Chondrocyte (in vitro differentiated cells): ENCODE measurements at regions not wholly inside any gene's neighbourhood (a gene's known extent, or its start where the extent isn't known, plus 50 kb on each side); places are given as distances from the start of the nearest gene placed in this dataset.
"Not testable (repeated sequence)": the region's sequence is repeated elsewhere in the genome, so short reads cannot be mapped to it uniquely, and the experiment has no call there.

Experiments
- DNase-seq: peaks from one replicate; pipeline ENCODE4 v3.0.0; 2021; ENCODE audit warnings: mixed read lengths, low spot score
- H3K27ac Mint-ChIP-seq: one replicate; pipeline ENCODE4 v1.8.0; 2021; ENCODE audit warnings: mild to moderate bottlenecking, moderate library complexity, mixed read lengths; ENCODE audit not compliant: unreplicated experiment
- H3K27me3 Mint-ChIP-seq: 2 replicates; pipeline ENCODE4 v1.8.0; 2021; ENCODE audit warnings: low read depth, mixed read lengths
- H3K36me3 Mint-ChIP-seq: 2 replicates; pipeline ENCODE4 v1.8.0; 2021; ENCODE audit warnings: low read depth, mixed read lengths
- H3K4me1 Mint-ChIP-seq: 2 replicates; pipeline ENCODE4 v1.8.0; 2021; ENCODE audit warnings: low read depth, mild to moderate bottlenecking, mixed read lengths
- H3K4me3 Mint-ChIP-seq: one replicate; pipeline ENCODE4 v1.8.0; 2021; ENCODE audit warnings: mild to moderate bottlenecking, moderate library complexity, mixed read lengths; ENCODE audit not compliant: unreplicated experiment
- H3K9me3 Mint-ChIP-seq: 2 replicates; pipeline ENCODE4 v1.8.0; 2021; ENCODE audit warnings: low read depth, mixed read lengths
- TF ChIP-seq, protein P1 (sequence below): fragments of 200-600 bp; sonication (generic); IDR thresholded peaks from 2 replicates; pipeline ENCODE4 v1.5.0; 2021; ENCODE audit warnings: antibody characterized with exemption, mild to moderate bottlenecking, moderate library complexity

DNA sequence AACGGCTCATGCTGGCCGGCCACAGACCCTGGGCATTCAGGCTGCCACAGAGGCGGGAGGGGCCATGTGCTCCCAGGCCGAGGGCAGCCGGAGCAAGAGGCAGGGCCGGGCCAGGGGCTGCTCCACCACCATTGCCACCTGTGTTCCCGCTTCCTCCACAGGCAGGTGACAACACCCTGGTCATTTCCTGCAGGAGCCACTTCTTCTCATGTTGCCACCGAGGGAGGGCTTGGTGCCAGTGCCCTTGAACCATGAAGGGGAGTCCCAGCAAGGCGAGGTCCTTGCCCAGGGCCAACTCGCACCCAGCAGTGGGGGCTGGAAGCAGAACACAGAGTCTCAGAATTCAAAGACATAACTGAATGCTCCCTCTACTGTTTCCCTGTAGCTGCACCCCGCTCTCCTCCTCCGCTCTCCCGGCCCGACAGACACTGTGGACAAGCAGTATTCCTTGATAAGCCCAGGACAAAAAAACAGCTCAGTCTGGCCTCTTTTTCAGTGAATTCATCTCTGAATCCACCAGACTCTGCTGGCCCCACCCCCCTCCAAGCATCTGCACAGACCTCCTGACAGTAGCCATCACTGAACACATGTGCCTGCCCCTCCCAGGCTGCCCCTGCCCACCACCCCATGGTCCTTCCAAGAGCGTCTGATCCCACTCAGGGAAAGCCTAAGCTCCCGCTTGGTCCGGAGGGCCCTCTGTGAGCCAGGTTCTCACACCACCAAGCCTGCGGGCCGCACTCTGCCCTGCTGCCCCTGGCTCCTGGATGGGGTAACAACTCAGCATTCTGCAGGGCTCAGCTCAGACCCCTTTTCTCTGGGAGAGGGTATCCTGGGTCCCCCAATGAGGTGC, 1074.9 kb downstream of the RPIA start:
- H3K27ac Mint-ChIP-seq, H3K4me1 Mint-ChIP-seq, H3K27me3 Mint-ChIP-seq, H3K4me3 Mint-ChIP-seq, H3K36me3 Mint-ChIP-seq: not testable (repeated sequence)
- peak; percentile 94 for DNase-seq
- peaks cover 55% of the 10 kb centered on the region for H3K9me3 Mint-ChIP-seq

DNA sequence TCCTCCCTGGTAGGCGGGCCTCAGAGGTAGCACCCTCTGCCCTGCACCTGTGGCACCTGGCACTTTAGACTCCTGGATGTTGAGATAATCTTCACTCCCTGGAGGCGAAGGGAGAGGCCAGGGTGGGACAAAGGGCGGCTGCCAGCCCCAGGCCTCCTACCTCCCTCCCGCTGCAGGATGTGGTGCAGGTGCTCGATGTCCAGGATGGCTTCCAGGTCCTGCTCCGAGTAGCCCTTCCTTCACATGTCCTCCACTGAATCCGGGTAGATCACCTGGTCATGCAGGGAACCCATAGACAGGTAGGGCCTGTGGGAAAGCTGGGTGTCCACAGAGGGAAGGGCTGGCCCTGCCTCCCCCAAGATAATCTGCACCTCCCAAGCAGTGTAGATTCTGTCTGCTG, 1075.6 kb downstream of the RPIA start:
- H3K4me1 Mint-ChIP-seq, H3K4me3 Mint-ChIP-seq, H3K27ac Mint-ChIP-seq, H3K27me3 Mint-ChIP-seq, H3K36me3 Mint-ChIP-seq: not testable (repeated sequence)
- peak; percentile 61 for DNase-seq
- H3K9me3 Mint-ChIP-seq: peaks cover 59% of the 10 kb centered on the region

DNA sequence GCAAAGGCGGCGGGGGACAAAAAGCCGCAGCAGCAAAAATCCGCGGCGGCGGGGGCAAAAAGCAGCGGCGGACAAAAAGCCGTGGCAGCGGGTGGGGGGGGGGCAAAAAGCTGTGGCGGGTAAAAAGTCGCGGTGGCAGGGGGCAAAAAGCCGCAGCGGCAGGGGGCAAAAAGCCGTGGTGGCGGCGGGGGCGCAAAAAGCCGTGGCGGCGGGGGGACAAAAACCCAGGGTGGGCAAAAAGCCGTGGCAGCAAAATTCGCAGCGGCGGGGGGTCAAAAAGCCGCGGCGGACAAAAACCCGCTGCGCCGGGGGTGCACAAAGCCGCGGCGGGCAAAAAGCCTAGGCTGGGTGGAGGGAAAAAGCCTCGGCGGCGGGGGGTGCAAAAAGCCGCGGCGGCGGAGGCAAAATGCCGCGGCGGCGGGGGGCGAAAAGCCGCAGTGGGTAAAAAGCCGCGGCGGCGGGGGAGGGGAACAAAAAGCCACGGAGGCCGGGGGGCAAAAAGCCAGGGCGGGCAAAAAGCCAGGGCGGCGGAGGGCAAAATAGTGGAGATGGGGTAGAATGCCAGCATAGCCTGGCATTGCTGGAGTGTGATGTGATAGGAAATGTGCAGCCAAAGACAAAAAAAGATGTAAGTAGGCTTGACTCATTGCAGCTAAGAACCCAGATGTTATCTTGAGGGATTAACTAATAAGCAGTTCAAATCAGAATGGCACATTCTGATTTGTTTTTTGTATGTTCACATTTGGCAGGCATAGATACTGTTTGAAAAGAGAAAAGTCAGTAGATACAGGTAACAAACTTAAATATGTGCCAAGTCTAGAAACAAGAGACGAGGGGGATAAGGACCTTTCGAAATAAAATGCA, 1076.3 kb downstream of the RPIA start:
- H3K36me3 Mint-ChIP-seq: no peaks in the 10 kb centered on the region
- no peaks in the 10 kb centered on the region for H3K4me1 Mint-ChIP-seq
- H3K4me3 Mint-ChIP-seq: no peak overlapping the region
- peak; percentile 84 for DNase-seq
- H3K27ac Mint-ChIP-seq: no peak overlapping the region
- peaks cover 59% of the 10 kb centered on the region for H3K9me3 Mint-ChIP-seq
- H3K27me3 Mint-ChIP-seq: no peaks in the 10 kb centered on the region
- TF ChIP-seq, protein P1, sequence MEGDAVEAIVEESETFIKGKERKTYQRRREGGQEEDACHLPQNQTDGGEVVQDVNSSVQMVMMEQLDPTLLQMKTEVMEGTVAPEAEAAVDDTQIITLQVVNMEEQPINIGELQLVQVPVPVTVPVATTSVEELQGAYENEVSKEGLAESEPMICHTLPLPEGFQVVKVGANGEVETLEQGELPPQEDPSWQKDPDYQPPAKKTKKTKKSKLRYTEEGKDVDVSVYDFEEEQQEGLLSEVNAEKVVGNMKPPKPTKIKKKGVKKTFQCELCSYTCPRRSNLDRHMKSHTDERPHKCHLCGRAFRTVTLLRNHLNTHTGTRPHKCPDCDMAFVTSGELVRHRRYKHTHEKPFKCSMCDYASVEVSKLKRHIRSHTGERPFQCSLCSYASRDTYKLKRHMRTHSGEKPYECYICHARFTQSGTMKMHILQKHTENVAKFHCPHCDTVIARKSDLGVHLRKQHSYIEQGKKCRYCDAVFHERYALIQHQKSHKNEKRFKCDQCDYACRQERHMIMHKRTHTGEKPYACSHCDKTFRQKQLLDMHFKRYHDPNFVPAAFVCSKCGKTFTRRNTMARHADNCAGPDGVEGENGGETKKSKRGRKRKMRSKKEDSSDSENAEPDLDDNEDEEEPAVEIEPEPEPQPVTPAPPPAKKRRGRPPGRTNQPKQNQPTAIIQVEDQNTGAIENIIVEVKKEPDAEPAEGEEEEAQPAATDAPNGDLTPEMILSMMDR: no peak

DNA sequence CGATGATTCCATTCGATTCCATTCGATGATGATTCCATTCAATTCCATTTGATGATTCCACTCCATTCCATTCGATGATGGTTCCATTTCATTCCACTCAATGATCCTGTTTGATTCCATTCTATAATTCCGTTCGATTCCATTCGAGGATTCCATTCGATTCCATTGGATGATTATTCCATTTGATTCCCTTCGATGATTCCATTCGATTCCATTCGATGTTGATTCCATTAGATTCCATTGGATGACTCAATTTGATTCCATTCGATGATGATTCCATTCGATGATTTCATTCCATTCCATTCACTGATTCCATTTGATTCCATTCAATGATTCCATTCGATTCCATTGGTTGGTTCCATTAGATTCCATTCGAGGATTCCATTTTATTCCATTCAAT, 1084.4 kb downstream of the RPIA start:
- no peaks in the 10 kb centered on the region for H3K27me3 Mint-ChIP-seq
- H3K27ac Mint-ChIP-seq: no peak overlapping the region
- no peak for DNase-seq
- peaks cover 50% of the 10 kb centered on the region for H3K36me3 Mint-ChIP-seq
- H3K4me1 Mint-ChIP-seq: no peaks in the 10 kb centered on the region
- TF ChIP-seq, protein P1: no peak
- H3K9me3 Mint-ChIP-seq: peaks cover 92% of the 10 kb centered on the region
- H3K4me3 Mint-ChIP-seq: no peak overlapping the region

DNA sequence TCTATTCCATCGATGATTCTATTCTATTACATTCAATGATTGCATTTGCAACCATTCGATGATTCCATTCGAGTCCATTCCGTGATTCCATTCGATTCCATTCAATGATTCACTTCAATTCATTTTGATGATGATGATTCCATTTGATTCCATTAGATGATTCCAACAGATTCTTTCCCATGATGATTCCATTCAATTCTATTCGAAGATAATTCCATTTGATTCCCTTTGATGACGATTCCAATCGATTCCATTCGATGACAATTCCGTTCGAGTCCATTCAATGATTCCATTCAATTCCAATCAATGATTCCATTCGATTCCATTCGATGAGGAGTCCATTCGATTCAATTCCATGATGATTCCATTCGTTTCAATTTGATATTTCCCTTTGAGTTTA, 1088.8 kb downstream of the RPIA start:
- no peak for DNase-seq
- TF ChIP-seq, protein P1: no peak
- peaks cover 58% of the 10 kb centered on the region for H3K36me3 Mint-ChIP-seq
- H3K9me3 Mint-ChIP-seq: peaks cover 98% of the 10 kb centered on the region
- no peak overlapping the region for H3K4me3 Mint-ChIP-seq
- H3K4me1 Mint-ChIP-seq: no peaks in the 10 kb centered on the region
- no peak overlapping the region for H3K27ac Mint-ChIP-seq
- no peaks in the 10 kb centered on the region for H3K27me3 Mint-ChIP-seq

DNA sequence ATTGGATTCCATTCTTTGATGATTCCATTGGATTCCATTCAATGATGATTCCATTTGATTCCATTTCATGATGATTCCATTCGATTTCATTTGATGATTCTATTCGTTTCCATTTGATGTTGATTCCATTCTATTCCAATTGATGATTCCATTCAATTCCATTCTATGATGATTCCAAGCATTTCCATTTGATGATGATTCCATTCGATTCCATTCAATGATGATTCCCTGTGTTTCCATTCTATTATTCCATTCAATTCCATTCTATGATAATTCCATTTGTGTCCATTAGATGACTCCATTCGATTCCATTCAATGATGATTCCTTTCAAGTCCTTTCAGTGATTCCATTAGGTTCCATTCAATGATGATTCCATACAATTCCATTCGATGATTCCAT, 1090.5 kb downstream of the RPIA start:
- Mint-ChIP-seq H3K4me1 (no peaks in the 10 kb centered on the region), H3K9me3 (peaks cover 94% of the 10 kb centered on the region), H3K27ac (no peak overlapping the region), H3K36me3 (peaks cover 45% of the 10 kb centered on the region), H3K4me3 (no peak overlapping the region), H3K27me3 (no peaks in the 10 kb centered on the region)
- TF ChIP-seq, protein P1: no peak
- DNase-seq: no peak
